Transverse colon (tissue), 4 donors: ENCODE measurements at regions not wholly inside any gene's neighbourhood (a gene's known extent, or its start where the extent isn't known, plus 50 kb on each side); places are given as distances from the start of the nearest gene placed in this dataset.

Source experiments
- DNase-seq: peaks from one replicate; pipeline ENCODE4 v3.0.0-alpha.2; 2019
- H3K27ac ChIP-seq, 4 donors: fragments of 200-600 bp; sonication (generic); 2 replicates each; pipeline ENCODE4 v1.5.1; 2016 to 2018; ENCODE audit warnings: inconsistent platforms in 4 of 4
- H3K27me3 ChIP-seq: fragments of 200-600 bp; sonication (generic); 2 replicates; pipeline ENCODE4 v1.5.1; 2017; ENCODE audit warnings: inconsistent platforms
- H3K36me3 ChIP-seq, 4 donors: fragments of 200-600 bp; sonication (generic); 2 replicates each; pipeline ENCODE4 v1.5.1; 2017 to 2019; ENCODE audit warnings: inconsistent platforms in 4 of 4
- H3K4me1 ChIP-seq, 4 donors: fragments of 200-600 bp; sonication (generic); 2 replicates each; pipeline ENCODE4 v1.5.1; 2017 to 2020; ENCODE audit warnings: inconsistent platforms in 4 of 4
- H3K4me3 ChIP-seq, 4 donors: fragments of 200-600 bp; sonication (generic); 1 replicate in 1 of 4; 2 replicates in 3 of 4; pipeline versions ENCODE4 v1.5.1 to v1.6.1; 2017 to 2019; ENCODE audit warnings: inconsistent platforms in 4 of 4
- H3K9me3 ChIP-seq, 2 donors: fragments of 200-600 bp; sonication (generic); 2 replicates each; pipeline ENCODE4 v1.5.1; 2017 to 2019; ENCODE audit warnings: inconsistent platforms in 2 of 2
- CTCF ChIP-seq, 5 experiments: fragments of 200-600 bp in 3 of 5; fragments of 450-650 bp in 2 of 5; sonication (generic) in 3 of 5; IDR thresholded peaks; 1 replicate in 2 of 5; 2 replicates in 3 of 5; pipeline ENCODE4 v1.5.1; 2016 to 2017; ENCODE audit warnings: antibody characterized with exemption in 5 of 5, inconsistent platforms in 3 of 5, mild to moderate bottlenecking in 2 of 5, moderate library complexity in 1 of 5
- EP300 ChIP-seq: sonication (generic); formaldehyde crosslinking; IDR thresholded peaks from one replicate; pipeline ENCODE4 v1.6.1; 2017; ENCODE audit warnings: antibody characterized with exemption, low read depth
- POLR2A ChIP-seq: fragments of 450-650 bp; IDR thresholded peaks from one replicate; pipeline ENCODE4 v1.6.1; 2016; ENCODE audit warnings: antibody characterized with exemption, mild to moderate bottlenecking, moderate library complexity
- POLR2AphosphoS5 ChIP-seq, 3 donors: sonication (generic); formaldehyde crosslinking; IDR thresholded peaks; one replicate each; pipeline ENCODE4 v1.6.1; 2016; ENCODE audit warnings: antibody characterized with exemption in 3 of 3
- WGBS, 2 donors: methylation state at CpG; one replicate each; pipeline ENCODE4 v1.1.5; 2018; ENCODE audit warnings: low coverage in 1 of 2; 5-methylcytosine and 5-hydroxymethylcytosine counted together
- in situ Hi-C, 4 donors: fragments of 200-750 bp; cut with MboI; loops; one replicate each; pipeline versions ENCODE4 v1.15.0 to v1.15.1; 2017; ENCODE audit warnings: low sequenced_read_pairs in 3 of 4, low pct_ligation_motif_present in 1 of 4, low pct_unique_long_range_greater_than_20kb in 1 of 4
- intact Hi-C: fragments of 100-400 bp; cut with DNase I; formaldehyde crosslinking; loops from one replicate; pipeline ENCODE4 v1.15.1; 2023; ENCODE audit warnings: low total_unique reads

- Histone ChIP-seq H3K27ac (no peak overlapping the region), H3K9me3 (peaks cover 6 to 7% of the 10 kb centered on the region in 2 donors), H3K4me3 (no peak overlapping the region), H3K27me3 (no peaks in the 10 kb centered on the region), H3K36me3 (no peaks in the 10 kb centered on the region), H3K4me1 (no peaks in the 10 kb centered on the region)
- 90 to 91% methylated on average over 1 of the region's 1 CpG for WGBS, 2 donors
- intact Hi-C loops (no loop called here), in situ Hi-C loops (no loop called here)
- no peak for TF ChIP-seq POLR2A
- TF ChIP-seq POLR2AphosphoS5 (IDR thresholded peaks at IDR 0.05): no peak
- no peak for TF ChIP-seq EP300
- no peak for TF ChIP-seq CTCF (IDR thresholded peaks at IDR 0.05)
- no peak for DNase-seq
Measured at GRCh38 chr11:100622404-100622803, 64.7 kb upstream of the ARHGAP42 start.

GRCh38 chr11:100624346-100624745, 62.7 kb upstream of the ARHGAP42 start:
- 65 to 76% methylated on average over 2 of the region's 2 CpGs for WGBS, 2 donors
- H3K9me3 ChIP-seq: peaks cover 6 to 7% of the 10 kb centered on the region in 2 donors
- no peak overlapping the region for H3K27ac ChIP-seq
- H3K36me3 ChIP-seq: no peaks in the 10 kb centered on the region
- TF ChIP-seq POLR2AphosphoS5 (IDR thresholded peaks at IDR 0.05) (no peak), CTCF (IDR thresholded peaks at IDR 0.05) (no peak), EP300 (no peak), POLR2A (no peak)
- H3K4me3 ChIP-seq: no peak overlapping the region
- intact Hi-C loops (no loop called here), in situ Hi-C loops (no loop called here)
- no peak for DNase-seq
- H3K27me3 ChIP-seq: no peaks in the 10 kb centered on the region
- no peaks in the 10 kb centered on the region for H3K4me1 ChIP-seq

GRCh38 chr11:100625041-100625440, 62.0 kb upstream of the ARHGAP42 start:
- H3K27ac ChIP-seq: no peak overlapping the region
- intact Hi-C loops (no loop called here), in situ Hi-C loops (no loop called here)
- H3K36me3 ChIP-seq: no peaks in the 10 kb centered on the region
- peaks cover 6 to 7% of the 10 kb centered on the region in 2 donors for H3K9me3 ChIP-seq
- WGBS, 2 donors: 86 to 100% methylated on average over 4 of the region's 4 CpGs
- H3K27me3 ChIP-seq: no peaks in the 10 kb centered on the region
- no peak overlapping the region for H3K4me3 ChIP-seq
- H3K4me1 ChIP-seq: no peaks in the 10 kb centered on the region
- TF ChIP-seq CTCF (IDR thresholded peaks at IDR 0.05): no peak
- no peak for TF ChIP-seq EP300
- TF ChIP-seq POLR2AphosphoS5 (IDR thresholded peaks at IDR 0.05): no peak
- TF ChIP-seq POLR2A: no peak
- DNase-seq: no peak

- no peaks in the 10 kb centered on the region for H3K9me3 ChIP-seq
- intact Hi-C loops (no loop called here), in situ Hi-C loops (no loop called here)
- peaks cover 0 to 38% (median 18%) of the 10 kb centered on the region in 4 donors for H3K4me1 ChIP-seq
- no peak overlapping the region for H3K27ac ChIP-seq
- DNase-seq: no peak
- 50 to 86% methylated on average over 1 of the region's 1 CpG for WGBS, 2 donors
- H3K36me3 ChIP-seq: no peaks in the 10 kb centered on the region
- no peak overlapping the region for H3K4me3 ChIP-seq
- H3K27me3 ChIP-seq: no peaks in the 10 kb centered on the region
- TF ChIP-seq EP300 (no peak), POLR2AphosphoS5 (IDR thresholded peaks at IDR 0.05) (no peak), POLR2A (no peak), CTCF (IDR thresholded peaks at IDR 0.05) (no peak)
Measured at GRCh38 chr11:100629671-100630070, 57.4 kb upstream of the ARHGAP42 start.
